ENCODE measurements at regions not wholly inside any gene's neighbourhood (a gene's known extent, or its start where the extent isn't known, plus 50 kb on each side); places are given as distances from the start of the nearest gene placed in this dataset.

GRCh38 chr7:94088560-94088959 is 84.4 kb upstream of the BET1 start:
- Mint-ChIP-seq H3K27ac (peak overlapping the region; percentile 64), H3K4me3 (no peak overlapping the region), H3K36me3 (ENCODE audit: low read depth) (no peaks in the 10 kb centered on the region), H3K4me1 (peaks cover 19% of the 10 kb centered on the region), H3K27me3 (no peaks in the 10 kb centered on the region), H3K9me3 (no peaks in the 10 kb centered on the region)
- TF ChIP-seq CTCF (IDR thresholded peaks at IDR 0.05) = no peak
- ATAC-seq (ENCODE audit: low read depth) (peak; percentile 48), DNase-seq (no peak)
- POLR2A ChIA-PET = no interaction called here
- CTCF ChIA-PET = interaction anchor here (0.9 to 8.8 kb wide), 8 partner anchors 25 to 373 kb away, joined by 3 to 117 read pairs (median 4); partner anchors contain the start of genes BET1, GNG11 and GNGT1
- intact Hi-C loops (cut with micrococcal nuclease) = loop anchor here (1.0 to 5.0 kb wide), 6 partner anchors 72 to 646 kb away; partner anchors contain the start of gene GNG11

GRCh38 chr7:94089806-94090205 is 85.7 kb upstream of the BET1 start:
- H3K4me1 Mint-ChIP-seq = peaks cover 19% of the 10 kb centered on the region
- no peak overlapping the region for H3K4me3 Mint-ChIP-seq
- DNase-seq (no peak), ATAC-seq (ENCODE audit: low read depth) (no peak)
- POLR2A ChIA-PET = no interaction called here
- H3K27ac Mint-ChIP-seq = no peak overlapping the region
- intact Hi-C loops (cut with micrococcal nuclease) = loop anchor here (2.0 to 5.0 kb wide), 5 partner anchors 168 to 648 kb away; partner anchors contain the start of gene GNG11
- no peaks in the 10 kb centered on the region for H3K9me3 Mint-ChIP-seq
- no peaks in the 10 kb centered on the region for H3K36me3 Mint-ChIP-seq (ENCODE audit: low read depth)
- TF ChIP-seq CTCF (IDR thresholded peaks at IDR 0.05) = no peak
- CTCF ChIA-PET = interaction anchor here (1.1 to 8.8 kb wide), 2 partner anchors 133 to 188 kb away, joined by 3 to 117 read pairs; no protein-coding TSS in a partner anchor
- no peaks in the 10 kb centered on the region for H3K27me3 Mint-ChIP-seq

GRCh38 chr7:94092980-94093379 is 88.8 kb upstream of the BET1 start:
- Mint-ChIP-seq H3K4me1 (peaks cover 13% of the 10 kb centered on the region), H3K36me3 (ENCODE audit: low read depth) (no peaks in the 10 kb centered on the region), H3K4me3 (no peak overlapping the region), H3K27ac (no peak overlapping the region), H3K27me3 (no peaks in the 10 kb centered on the region), H3K9me3 (no peaks in the 10 kb centered on the region)
- intact Hi-C loops (cut with micrococcal nuclease) = no loop called here
- DNase-seq (no peak), ATAC-seq (ENCODE audit: low read depth) (no peak)
- ChIA-PET CTCF (interaction anchor here (8.8 kb wide), 1 partner anchor 192 kb away, joined by 117 read pairs; no protein-coding TSS in a partner anchor), POLR2A (no interaction called here)
- TF ChIP-seq CTCF (IDR thresholded peaks at IDR 0.05) = no peak

GRCh38 chr7:94094298-94094697 is 90.1 kb upstream of the BET1 start:
- Mint-ChIP-seq H3K36me3 (ENCODE audit: low read depth) (no peaks in the 10 kb centered on the region), H3K4me1 (no peaks in the 10 kb centered on the region), H3K4me3 (no peak overlapping the region), H3K27me3 (no peaks in the 10 kb centered on the region), H3K9me3 (no peaks in the 10 kb centered on the region), H3K27ac (no peak overlapping the region)
- ATAC-seq (ENCODE audit: low read depth) (no peak), DNase-seq (no peak)
- intact Hi-C loops (cut with micrococcal nuclease) = no loop called here
- ChIA-PET POLR2A (no interaction called here), CTCF (interaction anchor here (1.6 to 1.7 kb wide), 2 partner anchors 191 to 193 kb away, joined by 5 read pairs; no protein-coding TSS in a partner anchor)
- TF ChIP-seq CTCF (IDR thresholded peaks at IDR 0.05) = no peak

- no peak overlapping the region for H3K27ac Mint-ChIP-seq
- intact Hi-C loops (cut with micrococcal nuclease) = no loop called here
- TF ChIP-seq CTCF (IDR thresholded peaks at IDR 0.05) = no peak
- no peaks in the 10 kb centered on the region for H3K27me3 Mint-ChIP-seq
- POLR2A ChIA-PET = no interaction called here
- CTCF ChIA-PET = interaction anchor here (0.7 to 1.7 kb wide), 2 partner anchors 57 to 193 kb away, joined by 3 to 5 read pairs; no protein-coding TSS in a partner anchor
- H3K4me1 Mint-ChIP-seq = no peaks in the 10 kb centered on the region
- H3K4me3 Mint-ChIP-seq = no peak overlapping the region
- no peaks in the 10 kb centered on the region for H3K9me3 Mint-ChIP-seq
- DNase-seq = no peak
- no peak for ATAC-seq (ENCODE audit: low read depth)
- no peaks in the 10 kb centered on the region for H3K36me3 Mint-ChIP-seq (ENCODE audit: low read depth)
Measured at GRCh38 chr7:94095316-94096009, 91.3 kb upstream of the BET1 start.
